MG63 (cell line): ENCODE measurements at regions not wholly inside any gene's neighbourhood (a gene's known extent, or its start where the extent isn't known, plus 50 kb on each side); places are given as distances from the start of the nearest gene placed in this dataset.
"Not testable (repeated sequence)": the region's sequence is repeated elsewhere in the genome, so short reads cannot be mapped to it uniquely, and the experiment has no call there.

Source experiments
- DNase-seq: peaks from one replicate; pipeline ENCODE4 v3.0.0-alpha.2; 2020
- H3K27me3 ChIP-seq: fragments of 250-450 bp; sonication (Bioruptor Pico); 2 replicates; pipeline ENCODE4 v1.5.1; 2020; ENCODE audit warnings: mild to moderate bottlenecking, moderate library complexity
- H3K36me3 ChIP-seq: fragments of 250-450 bp; sonication (Bioruptor Pico); 2 replicates; pipeline ENCODE4 v1.5.1; 2020; ENCODE audit warnings: mild to moderate bottlenecking, moderate library complexity
- H3K4me3 ChIP-seq: fragments of 250-450 bp; sonication (Bioruptor Pico); 2 replicates; pipeline ENCODE4 v1.5.1; 2020; ENCODE audit warnings: mild to moderate bottlenecking, moderate library complexity
- H3K9me3 ChIP-seq: fragments of 250-450 bp; sonication (Bioruptor Pico); 2 replicates; pipeline ENCODE4 v1.5.1; 2020; ENCODE audit warnings: mild to moderate bottlenecking, moderate library complexity

DNA sequence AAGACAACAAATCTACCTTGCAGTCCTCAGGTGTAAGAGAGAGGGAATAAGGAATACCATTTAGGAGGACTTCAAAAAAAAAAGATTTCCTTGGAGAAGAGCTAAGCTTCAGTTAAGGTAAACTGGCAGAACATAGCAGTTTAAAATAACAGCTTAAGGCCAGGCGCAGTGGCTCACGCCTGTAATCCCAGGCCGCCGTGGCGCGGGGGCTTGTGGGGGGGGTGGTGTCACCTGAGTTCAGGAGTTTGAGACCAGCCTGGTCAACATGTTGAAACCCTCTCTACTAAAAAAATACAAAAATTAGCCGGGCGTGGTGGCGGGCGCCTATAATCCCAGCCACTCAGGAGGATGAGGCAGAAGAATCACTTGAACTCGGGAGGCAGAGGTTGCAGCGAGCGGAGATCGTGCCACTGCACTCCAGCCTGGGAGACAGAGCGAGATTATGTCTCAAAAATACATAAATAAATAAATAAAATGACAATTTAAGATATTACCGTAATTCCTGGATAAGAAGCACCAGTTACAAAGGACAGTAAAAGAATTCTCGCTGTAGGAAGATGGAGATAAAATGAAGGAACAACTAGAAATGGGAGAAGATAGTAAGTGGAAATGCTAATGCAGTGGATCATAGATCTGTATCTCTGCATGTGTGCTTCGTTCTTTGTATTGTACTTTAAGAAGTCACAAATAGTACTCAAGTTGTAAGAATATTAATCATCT is 1140.2 kb downstream of the NCAM2 start:
- Histone ChIP-seq H3K4me3 (no peak overlapping the region), H3K9me3 (no peaks in the 10 kb centered on the region), H3K27me3 (no peaks in the 10 kb centered on the region), H3K36me3 (no peaks in the 10 kb centered on the region)
- no peak for DNase-seq

DNA sequence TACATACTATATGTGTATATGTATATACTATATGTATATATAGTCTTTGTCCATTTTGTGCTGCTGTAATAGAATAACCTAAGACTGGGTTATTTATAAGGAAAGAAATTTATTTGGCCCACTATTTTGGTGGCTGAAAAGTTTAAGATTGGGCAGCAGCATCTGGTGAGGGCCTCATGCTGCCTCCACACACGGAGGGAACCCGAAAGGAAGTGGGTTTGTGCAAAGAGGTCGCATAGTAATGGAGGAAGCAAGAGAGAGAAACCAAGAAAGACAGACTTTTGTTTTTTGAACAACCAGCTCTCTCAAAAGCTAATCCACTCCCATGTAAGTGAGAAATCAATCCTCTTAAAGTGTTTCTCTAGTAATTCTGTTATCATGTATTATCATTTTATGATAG is 1147.3 kb downstream of the NCAM2 start:
- H3K27me3 ChIP-seq, result no peaks in the 10 kb centered on the region
- no peaks in the 10 kb centered on the region for H3K36me3 ChIP-seq
- H3K4me3 ChIP-seq, result no peak overlapping the region
- no peak for DNase-seq
- no peaks in the 10 kb centered on the region for H3K9me3 ChIP-seq

DNA sequence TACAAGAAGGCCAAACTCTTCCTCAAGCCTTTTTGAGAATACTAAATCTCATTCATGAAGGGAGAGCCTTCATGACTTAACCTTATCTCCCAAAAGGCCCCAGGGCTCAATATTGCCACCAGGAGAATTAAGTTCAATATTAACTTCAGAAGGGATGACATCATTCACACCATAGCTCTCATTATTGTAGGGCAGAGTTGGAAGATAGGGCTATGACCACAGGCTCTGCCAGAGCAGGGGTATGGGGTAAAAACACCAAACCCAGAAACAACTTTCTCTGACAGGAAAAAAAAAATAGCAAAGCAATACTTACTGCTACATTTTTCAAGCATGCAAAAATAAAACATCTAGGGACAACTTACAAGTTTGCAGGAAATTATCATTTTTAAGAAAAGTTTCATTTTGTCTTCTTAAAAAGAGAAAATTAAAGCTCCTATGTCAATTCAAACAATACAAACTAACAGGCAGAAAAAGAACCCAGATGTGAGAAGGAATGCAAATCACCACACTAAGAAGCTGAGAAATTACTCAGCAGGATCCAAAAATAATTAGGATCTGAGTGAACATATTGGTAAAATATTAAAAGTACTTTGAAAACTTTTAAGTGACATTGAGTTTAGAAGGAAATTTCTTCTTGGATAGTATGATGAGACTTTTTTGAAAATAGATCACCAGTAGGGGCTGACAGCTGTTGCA is 1156.5 kb downstream of the NCAM2 start:
- DNase-seq, result no peak
- Histone ChIP-seq H3K4me3 (no peak overlapping the region), H3K27me3 (no peaks in the 10 kb centered on the region), H3K9me3 (no peaks in the 10 kb centered on the region), H3K36me3 (no peaks in the 10 kb centered on the region)

DNA sequence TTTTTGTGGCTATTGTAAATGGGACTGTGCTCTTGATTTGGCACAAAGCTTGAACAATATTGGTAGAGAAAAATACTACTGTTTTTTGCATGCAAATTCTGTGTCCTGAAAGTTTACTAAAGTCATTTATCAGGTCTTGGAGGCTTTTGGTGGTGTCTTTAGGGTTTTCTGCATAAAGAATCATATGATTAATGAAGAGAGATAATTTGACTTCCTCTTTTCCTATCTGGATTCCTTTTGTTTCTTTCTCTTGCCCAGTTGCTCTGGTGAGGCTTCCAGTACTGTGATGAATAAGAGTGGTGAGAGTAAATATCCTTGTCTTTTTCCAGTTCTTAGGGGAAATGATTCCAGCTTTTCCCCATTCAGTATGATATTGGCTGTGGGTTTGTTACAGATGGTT is 1166.7 kb downstream of the NCAM2 start:
- DNase-seq, result no peak
- Histone ChIP-seq H3K9me3 (peaks cover 2% of the 10 kb centered on the region), H3K36me3 (no peaks in the 10 kb centered on the region), H3K27me3 (no peaks in the 10 kb centered on the region), H3K4me3 (no peak overlapping the region)

DNA sequence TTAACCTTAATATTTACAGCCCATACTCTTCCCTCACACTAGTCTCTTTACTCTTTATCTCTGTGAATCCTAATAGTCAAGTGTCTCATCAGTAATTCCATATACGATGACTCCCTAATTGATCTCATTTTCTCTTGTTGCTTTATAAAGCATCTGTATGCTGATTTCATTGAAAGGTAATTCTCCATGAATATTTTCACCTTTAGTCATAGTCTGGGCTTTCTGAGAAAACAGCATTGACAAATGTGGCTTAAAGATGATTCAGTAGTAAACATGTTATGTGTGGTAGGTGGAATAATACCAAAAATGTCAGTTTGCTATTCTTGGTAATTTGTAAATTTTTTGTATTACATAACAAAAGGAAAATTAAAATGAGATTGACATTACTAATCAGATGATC is 1176.5 kb downstream of the NCAM2 start:
- Histone ChIP-seq H3K9me3 (no peaks in the 10 kb centered on the region), H3K36me3 (no peaks in the 10 kb centered on the region), H3K27me3 (no peaks in the 10 kb centered on the region), H3K4me3 (no peak overlapping the region)
- DNase-seq, result no peak

DNA sequence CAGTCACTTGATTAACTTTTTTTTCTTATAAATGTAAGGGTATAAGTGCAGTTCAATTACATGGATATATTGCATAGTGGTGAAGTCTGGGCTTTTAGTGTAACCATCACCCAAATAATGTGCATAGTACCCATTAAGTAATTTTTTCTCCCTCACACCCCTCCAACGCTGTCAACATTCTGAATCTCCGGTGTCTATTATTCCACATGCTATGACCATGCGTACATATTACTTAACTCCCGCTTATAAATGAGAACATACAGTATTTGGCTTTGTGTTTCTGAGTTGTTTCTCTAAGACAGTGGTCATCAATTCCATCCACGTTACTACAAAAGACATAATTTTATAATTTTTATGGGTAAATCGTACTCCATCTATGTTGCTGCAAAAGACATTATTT is 1191.1 kb downstream of the NCAM2 start:
- no peaks in the 10 kb centered on the region for H3K27me3 ChIP-seq
- no peak overlapping the region for H3K4me3 ChIP-seq
- no peaks in the 10 kb centered on the region for H3K36me3 ChIP-seq
- no peak for DNase-seq
- H3K9me3 ChIP-seq, result no peaks in the 10 kb centered on the region

DNA sequence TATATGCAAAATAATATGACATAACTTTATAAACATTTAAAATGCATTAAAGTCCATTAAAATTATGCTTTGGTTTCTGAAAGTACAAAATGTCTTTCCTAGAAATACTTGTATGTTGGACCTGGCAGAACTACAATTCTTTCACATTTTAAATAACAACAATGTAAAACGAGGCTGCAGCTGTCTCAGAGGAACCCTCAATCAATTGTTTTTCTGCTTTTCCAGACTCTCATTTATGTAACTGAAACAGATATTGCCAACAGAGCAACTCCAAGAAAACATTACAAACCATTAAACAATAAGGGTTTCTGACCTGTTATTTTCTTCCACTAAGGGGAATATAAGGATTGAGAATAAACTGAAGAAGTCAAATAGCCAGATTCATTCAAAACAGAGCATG is 1193.4 kb downstream of the NCAM2 start:
- DNase-seq, result no peak
- no peaks in the 10 kb centered on the region for H3K36me3 ChIP-seq
- no peak overlapping the region for H3K4me3 ChIP-seq

DNA sequence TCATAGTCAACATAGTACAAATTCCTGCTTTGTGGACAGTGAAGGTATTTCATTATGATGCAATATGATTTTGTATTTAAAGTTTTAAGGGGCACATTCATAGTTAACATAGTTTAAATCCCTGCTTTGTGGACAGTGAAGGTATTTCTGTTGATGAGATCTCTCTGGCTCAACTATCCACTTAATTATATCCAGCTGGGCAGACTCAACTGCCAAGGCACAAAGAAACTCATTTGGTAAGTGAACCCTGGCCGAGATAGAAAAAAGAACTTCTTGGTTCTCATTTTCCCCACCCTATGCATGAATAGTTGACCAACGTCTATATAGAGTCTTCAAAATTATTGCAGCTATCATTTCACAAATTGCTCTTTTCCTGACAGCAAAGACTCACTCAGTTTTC is 1194.6 kb downstream of the NCAM2 start:
- no peak overlapping the region for H3K4me3 ChIP-seq
- no peak for DNase-seq
- H3K27me3 ChIP-seq, result no peaks in the 10 kb centered on the region
- no peaks in the 10 kb centered on the region for H3K36me3 ChIP-seq
- no peaks in the 10 kb centered on the region for H3K9me3 ChIP-seq

More for the DNA sequence above, 1193.4 kb downstream of the NCAM2 start:
- no peaks in the 10 kb centered on the region for H3K27me3 ChIP-seq
- no peaks in the 10 kb centered on the region for H3K9me3 ChIP-seq

DNA sequence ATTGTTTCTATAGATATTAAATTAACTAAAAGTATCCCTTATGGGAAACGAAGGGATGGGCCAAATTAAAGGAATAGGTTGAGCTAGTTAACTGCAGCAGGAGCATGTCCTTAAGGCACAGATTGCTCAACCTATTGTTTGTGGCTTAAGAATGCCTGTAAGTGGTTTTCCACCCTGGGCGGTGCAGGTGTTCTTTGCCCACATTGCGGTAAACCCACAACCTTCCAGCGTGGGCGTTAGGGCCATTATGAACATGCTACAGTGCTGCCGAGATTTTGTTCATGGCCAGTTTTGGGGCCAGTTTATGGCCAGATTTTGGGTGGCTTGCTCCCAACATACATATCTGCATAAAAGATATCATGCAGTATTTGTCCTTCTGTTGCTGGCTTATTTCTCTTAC is 1196.8 kb downstream of the NCAM2 start:
- not testable (repeated sequence) for H3K9me3 ChIP-seq, H3K4me3 ChIP-seq, H3K27me3 ChIP-seq, DNase-seq, H3K36me3 ChIP-seq

DNA sequence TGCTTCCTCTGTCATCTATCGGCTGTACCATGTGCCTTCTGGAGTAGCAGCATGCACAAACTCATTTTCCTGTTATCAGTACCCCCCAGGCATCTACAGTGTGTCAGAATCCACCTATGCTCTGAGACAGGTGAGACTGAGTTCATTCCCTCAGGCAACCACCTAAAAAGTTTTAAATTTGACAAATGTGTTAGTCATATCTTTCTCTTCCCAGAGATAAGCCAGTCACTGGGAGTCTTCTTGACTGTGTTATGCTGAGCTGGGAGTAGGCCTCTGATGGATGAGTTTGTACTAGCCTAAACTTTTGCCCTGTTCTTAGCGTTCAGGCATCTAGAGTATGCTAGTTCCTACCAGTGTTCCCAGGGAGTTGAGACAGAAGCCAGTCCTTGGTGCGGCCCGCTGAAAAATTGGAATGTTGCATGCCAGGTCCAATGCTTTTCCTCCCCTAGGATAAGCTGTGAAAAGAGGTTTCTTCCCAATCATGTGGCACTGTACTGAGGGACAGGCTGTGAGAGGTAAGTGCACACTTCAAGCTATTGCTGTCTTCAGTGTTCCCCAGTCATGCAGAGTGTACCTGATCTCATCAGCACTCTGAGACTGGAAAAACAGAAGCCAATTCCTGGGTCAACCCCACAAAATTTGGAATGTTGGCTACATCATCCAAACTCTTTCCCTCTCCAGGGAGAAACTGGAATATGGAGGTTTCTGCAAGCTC is 1202.3 kb downstream of the NCAM2 start:
- no peaks in the 10 kb centered on the region for H3K9me3 ChIP-seq
- DNase-seq, result no peak
- no peak overlapping the region for H3K4me3 ChIP-seq
- no peaks in the 10 kb centered on the region for H3K27me3 ChIP-seq
- H3K36me3 ChIP-seq, result no peaks in the 10 kb centered on the region

DNA sequence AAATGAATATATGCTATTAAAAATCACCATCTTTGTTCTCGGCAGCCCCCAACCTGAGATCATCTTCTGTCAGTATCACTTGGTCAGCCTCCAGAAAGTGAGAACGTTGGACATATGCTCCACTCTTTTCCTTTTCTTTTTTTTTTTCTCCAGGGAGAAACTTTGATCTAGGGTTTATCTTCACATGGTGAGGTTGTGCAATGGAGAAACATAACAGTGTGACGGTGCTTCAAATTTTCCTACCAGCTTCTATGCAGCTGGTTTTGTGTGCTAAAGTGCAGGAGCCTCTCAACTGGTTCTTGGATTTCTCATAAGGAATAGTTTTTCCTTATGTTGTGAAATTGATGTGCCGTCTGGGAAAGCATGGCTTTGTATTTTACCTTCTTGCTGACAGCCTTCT is 1202.9 kb downstream of the NCAM2 start:
- H3K9me3 ChIP-seq, result no peaks in the 10 kb centered on the region
- H3K36me3 ChIP-seq, result no peaks in the 10 kb centered on the region
- no peaks in the 10 kb centered on the region for H3K27me3 ChIP-seq
- DNase-seq, result no peak
- H3K4me3 ChIP-seq, result no peak overlapping the region

DNA sequence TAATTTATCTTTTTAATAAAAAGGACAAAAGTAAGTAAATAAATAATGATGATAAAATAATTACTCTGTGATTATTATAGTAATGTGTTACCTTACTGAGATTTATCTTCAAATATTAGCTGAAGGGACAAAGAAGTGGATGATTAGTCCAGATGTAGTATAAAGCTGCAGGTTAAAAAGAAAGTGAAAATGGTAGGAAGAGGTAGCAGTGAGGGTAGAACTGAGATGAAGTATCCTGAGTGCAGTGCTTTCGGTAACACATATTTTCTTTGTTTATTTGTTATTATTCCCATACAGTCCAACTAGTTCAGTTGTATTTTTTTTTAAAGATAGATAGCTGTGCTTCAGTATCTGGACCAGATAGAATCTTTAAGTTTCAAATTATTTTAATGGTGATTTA is 1203.5 kb downstream of the NCAM2 start:
- no peaks in the 10 kb centered on the region for H3K36me3 ChIP-seq
- no peaks in the 10 kb centered on the region for H3K27me3 ChIP-seq
- no peak overlapping the region for H3K4me3 ChIP-seq
- no peaks in the 10 kb centered on the region for H3K9me3 ChIP-seq
- no peak for DNase-seq

DNA sequence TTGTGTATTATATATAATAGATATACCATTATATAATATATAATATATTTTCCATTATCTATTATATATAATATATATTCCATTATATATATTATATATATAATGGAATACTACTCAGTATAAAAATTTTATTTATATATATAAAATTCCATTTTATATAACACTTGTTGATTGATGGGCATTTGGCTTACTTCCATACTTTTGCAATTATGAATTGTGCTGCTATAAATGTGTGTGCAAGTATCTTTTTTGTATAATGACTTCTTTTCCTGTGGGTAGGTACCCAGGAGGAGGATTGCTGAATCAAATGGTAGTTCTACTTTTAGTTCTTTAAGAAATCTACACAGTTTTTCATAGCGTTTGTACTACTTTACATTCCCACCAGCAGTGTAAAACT is 1211.1 kb downstream of the NCAM2 start:
- H3K9me3 ChIP-seq, result no peaks in the 10 kb centered on the region
- no peaks in the 10 kb centered on the region for H3K27me3 ChIP-seq
- no peak for DNase-seq
- no peak overlapping the region for H3K4me3 ChIP-seq
- no peaks in the 10 kb centered on the region for H3K36me3 ChIP-seq

DNA sequence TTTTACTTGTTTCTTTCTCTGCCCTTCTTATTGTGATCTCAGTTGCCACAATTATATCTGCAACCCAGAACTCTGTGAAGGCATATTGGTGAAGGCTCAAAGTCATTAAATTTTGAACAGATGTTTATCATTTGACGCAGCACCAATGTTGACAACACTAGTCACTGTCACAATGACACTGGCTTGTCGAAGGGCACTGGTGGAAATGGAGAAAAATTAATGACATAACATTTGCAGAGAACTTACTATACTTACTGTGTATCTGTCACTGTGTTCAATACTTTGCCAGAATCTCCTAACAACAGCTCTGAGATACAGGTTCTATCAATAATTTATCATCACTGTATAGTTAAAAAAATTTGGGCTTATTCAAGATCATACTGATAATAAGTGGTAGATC is 1213.7 kb downstream of the NCAM2 start:
- no peaks in the 10 kb centered on the region for H3K36me3 ChIP-seq
- H3K27me3 ChIP-seq, result no peaks in the 10 kb centered on the region
- DNase-seq, result no peak
- no peak overlapping the region for H3K4me3 ChIP-seq
- no peaks in the 10 kb centered on the region for H3K9me3 ChIP-seq

DNA sequence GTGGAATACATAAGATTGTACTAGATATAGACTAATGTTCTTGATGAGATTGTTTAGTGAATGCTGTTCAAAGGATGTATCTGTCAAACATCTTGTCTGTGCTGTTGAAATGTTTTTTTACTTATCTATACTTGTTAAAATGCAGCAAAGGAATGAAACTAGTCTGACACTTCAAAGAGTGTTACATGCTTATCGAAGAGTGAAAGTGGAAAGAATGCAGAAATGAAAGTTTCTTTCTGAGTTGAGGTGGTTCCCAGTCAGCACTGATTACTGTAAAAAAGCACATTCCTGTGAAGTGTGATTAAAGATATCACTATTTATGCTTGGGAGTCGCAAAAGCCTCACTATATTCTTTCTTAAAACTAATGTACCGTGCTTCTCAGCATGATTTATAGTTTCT is 1225.2 kb downstream of the NCAM2 start:
- Histone ChIP-seq H3K4me3 (no peak overlapping the region), H3K27me3 (no peaks in the 10 kb centered on the region), H3K36me3 (no peaks in the 10 kb centered on the region), H3K9me3 (no peaks in the 10 kb centered on the region)
- no peak for DNase-seq

DNA sequence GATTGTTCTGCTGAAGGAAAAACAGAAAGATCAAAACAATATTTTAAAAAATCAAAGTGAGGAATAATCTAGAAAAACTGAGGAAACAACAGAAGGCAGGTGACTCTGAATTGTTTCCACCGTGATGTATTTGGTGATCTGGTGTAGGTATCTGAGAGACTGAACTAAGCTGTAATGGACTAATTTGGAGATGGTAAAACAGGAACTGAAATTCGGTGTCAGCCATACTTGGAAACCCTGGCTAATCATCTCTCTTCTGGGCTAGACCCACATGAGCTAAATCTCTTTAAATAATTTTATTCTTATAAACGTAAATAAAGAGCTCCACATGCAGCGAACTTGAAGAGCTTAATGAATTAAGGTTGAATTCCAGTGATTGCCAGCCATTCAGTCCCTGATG is 1226.1 kb downstream of the NCAM2 start:
- Histone ChIP-seq H3K36me3 (no peaks in the 10 kb centered on the region), H3K9me3 (no peaks in the 10 kb centered on the region), H3K4me3 (no peak overlapping the region), H3K27me3 (no peaks in the 10 kb centered on the region)
- DNase-seq, result no peak

DNA sequence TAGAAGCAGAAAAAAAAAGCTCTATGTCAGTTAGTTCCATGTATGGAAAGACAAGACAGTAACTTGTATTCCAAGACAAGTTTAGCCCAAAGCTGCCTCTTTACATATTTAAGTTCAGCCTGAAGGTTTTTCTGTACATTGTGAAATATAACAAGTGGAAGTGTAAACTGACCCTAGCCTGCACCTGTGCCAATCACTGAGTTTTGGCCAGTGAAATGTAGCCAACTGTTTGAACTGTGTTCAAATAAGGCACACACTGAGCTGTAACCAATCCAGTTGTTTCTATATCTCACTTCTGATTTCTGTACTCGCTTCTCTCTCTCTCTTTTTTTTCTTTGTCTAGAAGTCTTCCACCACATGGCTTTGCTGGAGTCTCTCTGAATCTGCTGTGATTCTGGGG is 1227.1 kb downstream of the NCAM2 start:
- no peaks in the 10 kb centered on the region for H3K27me3 ChIP-seq
- H3K36me3 ChIP-seq, result no peaks in the 10 kb centered on the region
- no peaks in the 10 kb centered on the region for H3K9me3 ChIP-seq
- H3K4me3 ChIP-seq, result no peak overlapping the region
- no peak for DNase-seq

DNA sequence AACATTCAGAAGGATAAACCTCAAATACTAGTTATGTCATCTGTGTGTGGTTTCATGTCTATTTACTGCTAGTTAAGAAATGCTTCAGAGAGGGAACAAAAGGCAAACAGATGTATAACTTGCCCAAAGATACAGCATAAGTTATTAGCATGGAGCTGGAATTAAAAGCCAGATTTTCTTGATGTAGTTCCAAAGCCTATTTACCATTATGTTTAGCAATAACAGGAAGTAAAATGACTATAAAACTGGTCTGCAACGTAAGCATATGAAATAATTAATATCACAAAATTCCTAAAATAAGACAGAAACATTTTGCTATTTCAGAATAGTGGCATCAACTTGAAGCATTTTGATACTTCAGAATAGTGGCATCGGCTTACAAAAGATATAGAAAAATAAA is 1232.8 kb downstream of the NCAM2 start:
- Histone ChIP-seq H3K9me3 (no peaks in the 10 kb centered on the region), H3K27me3 (no peaks in the 10 kb centered on the region), H3K4me3 (no peak overlapping the region), H3K36me3 (no peaks in the 10 kb centered on the region)
- DNase-seq, result no peak
